ACC112 (cell line): ENCODE measurements at regions not wholly inside any gene's neighbourhood (a gene's known extent, or its start where the extent isn't known, plus 50 kb on each side); places are given as distances from the start of the nearest gene placed in this dataset.

ENCODE experiments used
- H2AFZ ChIP-seq: fragments of 200-600 bp; sonication (generic); one replicate; pipeline ENCODE4 v1.6.0; 2017; ENCODE audit warnings: antibody characterized with exemption, low read length; ENCODE audit not compliant: unreplicated experiment
- H3K27ac ChIP-seq: fragments of 200-600 bp; sonication (generic); 2 replicates; pipeline ENCODE4 v1.5.1; 2014; ENCODE audit warnings: low read depth, mild to moderate bottlenecking, antibody characterized with exemption, low read length, moderate library complexity
- H3K27me3 ChIP-seq: fragments of 200-600 bp; sonication (generic); 2 replicates; pipeline ENCODE4 v1.6.1; 2014; ENCODE audit warnings: mild to moderate bottlenecking, antibody characterized with exemption, low read length, moderate library complexity, mixed read lengths; ENCODE audit not compliant: insufficient read depth
- H3K36me3 ChIP-seq: fragments of 200-600 bp; sonication (generic); 2 replicates; pipeline ENCODE4 v1.6.1; 2016; ENCODE audit warnings: mild to moderate bottlenecking, antibody characterized with exemption, low read length, moderate library complexity, mixed read lengths; ENCODE audit not compliant: insufficient read depth
- H3K4me1 ChIP-seq: fragments of 200-600 bp; sonication (generic); one replicate; pipeline ENCODE4 v1.6.1; 2016; ENCODE audit warnings: low read length, mixed read lengths; ENCODE audit not compliant: insufficient read depth, unreplicated experiment, control insufficient read depth
- H3K4me3 ChIP-seq: fragments of 200-600 bp; sonication (generic); 2 replicates; pipeline ENCODE4 v1.5.1; 2014; ENCODE audit warnings: mild to moderate bottlenecking, low read depth, low read length
- H3K79me2 ChIP-seq: fragments of 200-600 bp; sonication (generic); one replicate; pipeline ENCODE4 v1.6.0; 2016; ENCODE audit warnings: low read length; ENCODE audit not compliant: control insufficient read depth, unreplicated experiment, insufficient read depth

DNA sequence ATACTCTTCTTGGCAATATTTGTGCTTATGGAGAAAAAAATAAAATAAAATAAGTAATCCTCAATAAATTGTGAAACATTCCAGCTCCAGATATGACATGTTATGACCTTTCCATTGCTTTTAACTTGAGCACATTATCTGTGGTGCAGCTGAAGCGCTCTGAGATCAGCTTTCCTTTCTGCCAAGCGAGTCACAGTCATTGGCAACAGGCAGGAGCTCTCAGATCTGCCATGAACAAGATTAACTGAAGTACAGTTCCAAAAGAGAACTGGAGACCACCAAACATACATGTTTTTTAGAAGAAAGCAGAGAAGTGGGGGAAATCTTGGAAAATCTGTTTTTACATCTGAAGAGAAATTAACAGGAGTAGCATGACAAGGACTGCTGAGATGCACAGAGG, 89.2 kb upstream of the DSCAM start:
- Histone ChIP-seq H3K36me3 (no peaks in the 10 kb centered on the region), H3K4me1 (no peaks in the 10 kb centered on the region), H3K79me2 (no peaks in the 10 kb centered on the region), H3K27me3 (no peaks in the 10 kb centered on the region), H3K4me3 (no peak overlapping the region), H2AFZ (no peak overlapping the region), H3K27ac (no peak overlapping the region)

DNA sequence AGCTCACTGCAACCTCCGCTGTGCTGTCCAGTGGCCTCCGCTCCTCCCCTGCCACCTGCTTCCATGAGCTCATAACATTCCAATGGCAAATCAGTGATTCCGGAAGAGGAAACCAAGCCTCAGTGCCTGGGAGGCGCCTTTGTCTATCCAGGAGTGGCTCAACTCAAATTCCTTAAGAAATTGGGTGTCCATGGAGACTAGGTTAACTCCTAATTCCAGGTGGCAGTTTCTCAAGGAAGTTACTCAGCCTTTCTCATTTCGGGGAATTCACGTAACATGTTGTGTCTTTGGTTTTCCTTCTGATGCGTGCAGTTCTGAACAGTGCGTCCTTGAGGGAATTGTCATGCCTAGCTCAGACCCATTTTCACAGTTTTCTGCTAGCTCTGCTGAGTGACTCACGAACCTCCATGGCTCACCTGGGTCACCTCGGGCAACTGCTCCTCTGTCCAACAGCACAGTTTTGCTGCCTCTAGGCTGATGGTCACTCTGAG, 89.9 kb upstream of the DSCAM start:
- H3K4me3 ChIP-seq = no peak overlapping the region
- H3K27me3 ChIP-seq = no peaks in the 10 kb centered on the region
- H3K4me1 ChIP-seq = no peaks in the 10 kb centered on the region
- no peaks in the 10 kb centered on the region for H3K36me3 ChIP-seq
- H2AFZ ChIP-seq = no peak overlapping the region
- H3K79me2 ChIP-seq = no peaks in the 10 kb centered on the region
- no peak overlapping the region for H3K27ac ChIP-seq

DNA sequence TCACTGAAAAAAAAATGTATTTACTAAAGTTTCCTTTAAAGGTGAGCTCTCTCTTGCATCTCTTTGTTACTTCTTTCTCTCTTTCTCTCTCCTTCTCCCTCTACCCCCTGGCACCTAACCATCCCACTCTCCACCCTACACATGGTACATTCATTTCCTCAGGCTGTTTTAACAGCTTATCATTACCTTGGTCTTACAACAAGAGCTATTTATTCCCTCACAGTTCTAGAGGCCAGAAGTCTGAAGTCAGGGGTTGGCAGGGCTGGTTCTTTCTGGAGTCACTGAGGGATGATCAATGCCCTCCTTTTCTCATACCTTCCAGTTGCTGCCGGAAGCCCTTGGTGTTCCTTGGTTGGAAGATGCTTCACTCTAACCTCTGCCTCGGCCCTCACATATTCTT, 91.1 kb upstream of the DSCAM start:
- H3K36me3 ChIP-seq = no peaks in the 10 kb centered on the region
- no peak overlapping the region for H3K4me3 ChIP-seq
- no peaks in the 10 kb centered on the region for H3K4me1 ChIP-seq
- no peaks in the 10 kb centered on the region for H3K79me2 ChIP-seq
- no peak overlapping the region for H2AFZ ChIP-seq
- no peak overlapping the region for H3K27ac ChIP-seq
- H3K27me3 ChIP-seq = no peaks in the 10 kb centered on the region

DNA sequence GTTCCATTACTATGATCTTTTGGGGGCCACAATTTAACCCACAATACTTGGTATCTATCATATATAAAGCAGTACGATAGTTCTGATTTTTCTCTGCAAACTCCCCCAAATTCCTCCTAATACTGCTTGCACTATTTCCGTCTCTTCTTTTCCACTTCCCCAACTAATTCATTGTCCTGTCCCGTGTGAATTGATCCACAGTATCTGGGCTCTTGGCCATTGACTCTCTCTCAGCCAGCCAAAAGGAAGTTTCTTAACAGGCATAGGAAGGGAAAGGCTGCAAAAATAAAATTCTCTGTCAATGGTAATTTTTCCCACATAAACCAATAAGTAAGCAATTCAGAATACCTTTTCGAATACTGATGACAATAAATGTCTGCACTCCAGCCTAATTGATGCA, 91.7 kb upstream of the DSCAM start:
- H3K27me3 ChIP-seq = no peaks in the 10 kb centered on the region
- no peaks in the 10 kb centered on the region for H3K4me1 ChIP-seq
- H3K79me2 ChIP-seq = no peaks in the 10 kb centered on the region
- no peak overlapping the region for H2AFZ ChIP-seq
- no peak overlapping the region for H3K4me3 ChIP-seq
- H3K27ac ChIP-seq = no peak overlapping the region
- H3K36me3 ChIP-seq = no peaks in the 10 kb centered on the region

DNA sequence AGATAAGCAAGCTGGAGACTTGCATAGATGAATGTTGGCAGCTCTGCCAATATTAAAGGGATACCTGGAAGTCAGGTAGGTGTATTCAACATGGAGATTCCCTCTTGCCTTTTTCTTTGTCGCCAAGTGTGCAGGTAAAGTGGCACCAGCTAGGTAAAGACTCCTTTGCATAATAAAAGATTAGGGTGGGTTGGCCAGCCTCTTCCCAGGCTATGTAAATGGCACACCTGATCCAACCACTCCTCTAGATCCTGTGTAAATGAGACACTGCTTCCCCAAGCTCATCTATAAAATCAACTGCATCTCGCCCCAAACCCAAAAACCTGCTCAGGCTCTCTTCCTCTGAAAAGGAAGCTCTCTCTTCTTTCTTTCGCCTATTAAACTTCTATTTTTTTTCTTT, 100.8 kb upstream of the DSCAM start:
- Histone ChIP-seq H3K4me3 (no peak overlapping the region), H3K27me3 (no peaks in the 10 kb centered on the region), H2AFZ (no peak overlapping the region), H3K36me3 (no peaks in the 10 kb centered on the region), H3K4me1 (no peaks in the 10 kb centered on the region), H3K27ac (no peak overlapping the region), H3K79me2 (no peaks in the 10 kb centered on the region)

DNA sequence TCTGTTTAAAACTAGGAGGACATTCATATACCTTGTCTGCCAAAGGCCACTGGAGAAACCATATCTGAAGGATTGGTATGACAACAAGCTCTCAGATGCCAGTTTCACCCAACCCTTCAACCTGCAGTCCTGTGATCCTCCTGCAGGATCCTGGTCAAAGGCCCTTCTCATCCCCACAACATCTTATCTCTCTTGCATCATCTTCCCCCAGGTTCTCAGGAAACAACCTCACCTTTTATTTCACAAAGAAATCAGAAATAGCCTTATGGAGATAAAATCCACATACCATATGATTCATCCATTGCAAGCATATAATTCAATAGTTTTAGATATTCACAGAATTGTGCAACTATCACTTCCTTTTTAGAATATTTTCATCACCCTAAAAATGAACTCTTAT, 104.0 kb upstream of the DSCAM start:
- H3K4me1 ChIP-seq = no peaks in the 10 kb centered on the region
- no peaks in the 10 kb centered on the region for H3K27me3 ChIP-seq
- no peaks in the 10 kb centered on the region for H3K79me2 ChIP-seq
- no peak overlapping the region for H3K4me3 ChIP-seq
- H3K27ac ChIP-seq = no peak overlapping the region
- H3K36me3 ChIP-seq = no peaks in the 10 kb centered on the region
- H2AFZ ChIP-seq = no peak overlapping the region

DNA sequence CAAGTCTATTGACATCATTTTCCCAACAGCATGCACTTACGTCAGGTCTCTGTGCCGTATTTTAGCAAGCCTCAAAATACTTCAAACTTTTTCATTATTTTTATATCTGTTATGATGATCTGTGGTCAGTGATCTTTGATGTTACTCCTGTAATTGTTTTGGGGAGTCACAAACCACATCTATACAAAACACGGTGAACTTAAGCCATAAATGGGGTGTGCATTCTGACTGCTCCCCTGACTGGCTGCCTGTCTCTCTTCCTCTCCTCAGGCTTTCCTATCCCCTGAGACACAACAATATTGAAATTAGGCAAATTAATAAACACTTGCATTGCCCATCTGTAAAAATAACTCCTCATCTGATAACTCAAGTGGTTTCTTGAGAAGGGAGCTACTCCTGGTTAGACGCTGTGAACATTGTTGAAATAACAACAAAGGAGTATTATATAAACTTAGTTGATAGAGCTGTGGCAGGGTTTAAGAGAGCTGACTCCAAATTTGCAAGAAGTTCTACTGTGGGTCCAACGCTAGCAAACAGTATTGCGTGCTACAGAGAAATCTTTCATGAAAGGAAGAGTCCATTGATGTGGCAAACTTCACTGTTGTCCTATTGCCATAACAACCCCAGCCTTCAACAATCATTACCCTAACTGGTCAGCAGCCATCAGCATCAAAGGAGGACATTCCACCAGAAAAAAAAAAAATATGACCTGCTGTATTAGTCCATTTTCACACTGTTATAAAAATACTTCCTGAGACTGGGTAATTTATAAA, 105.8 kb upstream of the DSCAM start:
- Histone ChIP-seq H3K4me1 (no peaks in the 10 kb centered on the region), H2AFZ (no peak overlapping the region), H3K27me3 (no peaks in the 10 kb centered on the region), H3K79me2 (no peaks in the 10 kb centered on the region), H3K36me3 (no peaks in the 10 kb centered on the region), H3K27ac (no peak overlapping the region), H3K4me3 (no peak overlapping the region)

DNA sequence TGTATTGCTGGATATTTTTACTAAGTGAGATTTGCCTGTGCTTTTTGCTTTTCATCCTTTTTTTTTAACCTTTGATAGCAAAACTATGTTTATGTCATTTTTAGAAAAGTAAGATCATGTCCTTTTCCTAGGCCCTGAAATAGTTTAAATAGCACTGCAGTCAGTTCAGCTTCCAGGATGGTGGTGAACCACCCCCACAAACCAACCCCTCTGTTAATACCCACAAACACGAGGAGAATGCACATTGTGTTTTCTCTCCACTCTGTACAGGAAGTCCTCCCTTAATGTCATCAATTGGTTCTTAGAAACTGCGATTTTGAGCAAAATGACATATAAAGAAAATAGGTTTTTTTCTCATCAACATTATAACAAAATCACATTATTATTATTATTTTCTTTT, 117.7 kb upstream of the DSCAM start:
- Histone ChIP-seq H3K4me3 (no peak overlapping the region), H3K36me3 (no peaks in the 10 kb centered on the region), H3K4me1 (no peaks in the 10 kb centered on the region), H3K27me3 (no peaks in the 10 kb centered on the region), H3K79me2 (no peaks in the 10 kb centered on the region), H3K27ac (no peak overlapping the region), H2AFZ (no peak overlapping the region)

DNA sequence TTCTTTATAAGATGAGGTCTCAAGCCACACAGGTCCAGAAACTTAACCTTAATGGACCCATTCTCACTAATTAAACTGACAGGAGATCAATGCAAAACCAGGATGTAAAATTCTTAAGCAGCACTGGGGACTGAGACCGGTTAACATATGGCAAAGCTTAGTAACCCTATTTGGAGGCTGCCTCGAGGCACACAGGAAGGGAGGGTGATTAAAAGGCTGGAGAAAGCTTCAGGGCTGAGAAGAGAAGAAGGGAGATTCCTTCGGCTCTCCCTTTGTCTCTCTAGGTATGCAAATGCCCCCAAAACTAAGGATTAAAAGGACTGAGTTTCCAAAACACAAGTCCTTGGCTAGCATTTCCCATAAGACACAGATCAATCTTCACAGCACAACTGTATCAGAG, 120.8 kb upstream of the DSCAM start:
- H3K79me2 ChIP-seq = no peaks in the 10 kb centered on the region
- H3K36me3 ChIP-seq = no peaks in the 10 kb centered on the region
- no peaks in the 10 kb centered on the region for H3K27me3 ChIP-seq
- H3K27ac ChIP-seq = no peak overlapping the region
- H3K4me3 ChIP-seq = no peak overlapping the region
- H3K4me1 ChIP-seq = no peaks in the 10 kb centered on the region
- H2AFZ ChIP-seq = no peak overlapping the region

DNA sequence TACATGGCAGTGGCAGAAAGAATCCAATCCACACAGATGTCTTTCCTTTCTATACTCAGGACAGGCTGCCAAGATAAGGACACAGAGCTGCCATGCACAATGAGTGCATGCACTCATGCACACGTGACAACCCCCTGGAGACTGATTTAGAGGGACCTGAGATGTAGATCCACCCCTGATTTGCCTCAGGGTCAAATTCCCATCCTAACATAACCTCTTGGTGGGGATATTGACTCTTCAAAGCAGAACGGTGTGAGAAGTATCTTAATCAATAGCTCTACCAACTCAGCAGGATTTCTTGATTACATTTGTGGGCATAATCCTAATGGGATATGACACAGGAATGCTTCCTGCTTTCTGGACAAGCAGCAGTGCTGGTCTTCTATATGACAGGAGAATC, 125.2 kb upstream of the DSCAM start:
- Histone ChIP-seq H3K4me1 (no peaks in the 10 kb centered on the region), H3K36me3 (no peaks in the 10 kb centered on the region), H3K27ac (no peak overlapping the region), H3K4me3 (no peak overlapping the region), H3K79me2 (no peaks in the 10 kb centered on the region), H2AFZ (no peak overlapping the region), H3K27me3 (no peaks in the 10 kb centered on the region)

DNA sequence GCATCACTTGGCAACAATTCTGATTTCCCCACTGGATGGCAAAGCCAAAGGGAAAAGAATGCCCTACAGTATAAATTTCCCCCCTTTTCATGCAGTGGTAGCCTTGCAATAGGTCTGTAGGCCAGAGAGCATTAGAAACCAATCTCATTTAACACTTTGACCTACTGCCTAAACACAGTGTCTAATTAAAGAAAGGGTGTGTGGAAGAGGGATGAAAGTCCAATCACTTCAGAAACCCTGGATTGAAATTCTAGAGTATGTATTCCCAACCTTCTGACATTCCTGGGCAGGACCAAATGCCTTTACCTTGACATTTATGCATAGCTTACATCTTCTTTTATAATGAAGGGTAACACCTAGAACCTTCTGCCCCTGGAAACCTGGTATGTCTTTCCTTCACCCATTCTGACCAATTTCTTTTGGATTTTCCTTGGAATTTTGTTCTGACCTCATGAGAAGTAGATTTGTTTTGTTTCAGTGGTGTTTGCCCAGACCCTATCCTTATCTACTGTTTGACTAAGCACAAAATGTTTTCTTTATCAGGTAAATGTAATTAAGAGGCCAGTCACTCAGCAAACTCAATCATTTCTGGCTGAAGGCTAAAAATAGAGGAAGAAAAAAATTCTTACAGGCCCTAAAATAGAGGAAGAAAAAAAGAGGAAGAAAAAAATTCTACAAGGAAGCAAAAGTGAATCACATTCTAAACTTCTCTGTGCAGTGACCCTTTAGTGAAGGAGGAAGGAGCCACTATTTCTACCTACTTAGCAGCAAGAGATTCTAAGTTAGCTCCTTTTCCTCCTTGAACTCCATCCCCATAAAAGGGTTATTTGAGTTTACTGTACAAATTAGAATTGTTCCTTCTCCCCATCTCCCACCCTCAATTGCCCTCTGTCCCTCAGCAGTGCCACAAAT, 129.5 kb upstream of the DSCAM start:
- no peaks in the 10 kb centered on the region for H3K79me2 ChIP-seq
- no peak overlapping the region for H3K4me3 ChIP-seq
- H3K4me1 ChIP-seq = no peaks in the 10 kb centered on the region
- H3K27me3 ChIP-seq = no peaks in the 10 kb centered on the region
- H2AFZ ChIP-seq = no peak overlapping the region
- H3K27ac ChIP-seq = no peak overlapping the region
- no peaks in the 10 kb centered on the region for H3K36me3 ChIP-seq
